H1 (cell line): ENCODE measurements at regions not wholly inside any gene's neighbourhood (a gene's known extent, or its start where the extent isn't known, plus 50 kb on each side); places are given as distances from the start of the nearest gene placed in this dataset.

Experiments used
- RBBP5 ChIP-seq: IDR thresholded peaks from 2 replicates; pipeline ENCODE4 v1.7.1; 2012; ENCODE audit warnings: low read depth, mild to moderate bottlenecking, inconsistent platforms, low read length, moderate library complexity, borderline replicate concordance
- TCF12 ChIP-seq: IDR thresholded peaks from 2 replicates; pipeline ENCODE4 v1.6.1; 2011; ENCODE audit warnings: low read depth, mild to moderate bottlenecking, low read length
- YY1 ChIP-seq: IDR thresholded peaks from 2 replicates; pipeline ENCODE4 v1.6.1; 2011; ENCODE audit warnings: low read depth, mild to moderate bottlenecking, low read length

GRCh38 chr10:4197676-4198075 lies 412.7 kb upstream of the KLF6 start (continued):
- no peak for TF ChIP-seq YY1
- TF ChIP-seq TCF12, result no peak
- TF ChIP-seq RBBP5, result no peak
